ENCODE measurements at regions not wholly inside any gene's neighbourhood (a gene's known extent, or its start where the extent isn't known, plus 50 kb on each side); places are given as distances from the start of the nearest gene placed in this dataset.

GRCh38 chr4:14524276-14524675, 478.0 kb upstream of the CPEB2 start:
- no peak for DNase-seq (ENCODE audit: low read depth, low spot score)

- DNase-seq (ENCODE audit: low read depth, low spot score) = no peak
Measured at GRCh38 chr4:14528918-14529317, 473.4 kb upstream of the CPEB2 start.

GRCh38 chr4:14529653-14530052, 472.6 kb upstream of the CPEB2 start:
- DNase-seq (ENCODE audit: low read depth, low spot score) = no peak

- no peak for DNase-seq (ENCODE audit: low read depth, low spot score)
Measured at GRCh38 chr4:14532436-14532835, 469.8 kb upstream of the CPEB2 start.

- no peak for DNase-seq (ENCODE audit: low read depth, low spot score)
Measured at GRCh38 chr4:14539246-14539645, 463.0 kb upstream of the CPEB2 start.

GRCh38 chr4:14545163-14545562, 457.1 kb upstream of the CPEB2 start:
- DNase-seq (ENCODE audit: low read depth, low spot score) = no peak

GRCh38 chr4:14545807-14546206, 456.5 kb upstream of the CPEB2 start:
- DNase-seq (ENCODE audit: low read depth, low spot score) = no peak

- DNase-seq (ENCODE audit: low read depth, low spot score) = no peak
Measured at GRCh38 chr4:14552119-14552518, 450.2 kb upstream of the CPEB2 start.

GRCh38 chr4:14559646-14560045, 442.6 kb upstream of the CPEB2 start:
- DNase-seq (ENCODE audit: low read depth, low spot score) = no peak

- no peak for DNase-seq (ENCODE audit: low read depth, low spot score)
Measured at GRCh38 chr4:14560577-14560976, 441.7 kb upstream of the CPEB2 start.

- no peak for DNase-seq (ENCODE audit: low read depth, low spot score)
Measured at GRCh38 chr4:14562901-14563300, 439.4 kb upstream of the CPEB2 start.

GRCh38 chr4:14564281-14564680, 438.0 kb upstream of the CPEB2 start:
- no peak for DNase-seq (ENCODE audit: low read depth, low spot score)

GRCh38 chr4:14566518-14566917, 435.8 kb upstream of the CPEB2 start:
- no peak for DNase-seq (ENCODE audit: low read depth, low spot score)

GRCh38 chr4:14568351-14568750, 433.9 kb upstream of the CPEB2 start:
- no peak for DNase-seq (ENCODE audit: low read depth, low spot score)

GRCh38 chr4:14575289-14575688, 427.0 kb upstream of the CPEB2 start:
- no peak for DNase-seq (ENCODE audit: low read depth, low spot score)

GRCh38 chr4:14575919-14576318, 426.4 kb upstream of the CPEB2 start:
- no peak for DNase-seq (ENCODE audit: low read depth, low spot score)

GRCh38 chr4:14580061-14580460, 422.2 kb upstream of the CPEB2 start:
- no peak for DNase-seq (ENCODE audit: low read depth, low spot score)

- no peak for DNase-seq (ENCODE audit: low read depth, low spot score)
Measured at GRCh38 chr4:14581741-14582140, 420.5 kb upstream of the CPEB2 start.

- DNase-seq (ENCODE audit: low read depth, low spot score) = no peak
Measured at GRCh38 chr4:14582677-14583076, 419.6 kb upstream of the CPEB2 start.

GRCh38 chr4:14583331-14583730, 418.9 kb upstream of the CPEB2 start:
- no peak for DNase-seq (ENCODE audit: low read depth, low spot score)

GRCh38 chr4:14583752-14584151, 418.5 kb upstream of the CPEB2 start:
- no peak for DNase-seq (ENCODE audit: low read depth, low spot score)

- DNase-seq (ENCODE audit: low read depth, low spot score) = no peak
Measured at GRCh38 chr4:14592950-14593349, 409.3 kb upstream of the CPEB2 start.

- DNase-seq (ENCODE audit: low read depth, low spot score) = no peak
Measured at GRCh38 chr4:14596028-14596427, 406.3 kb upstream of the CPEB2 start.

- no peak for DNase-seq (ENCODE audit: low read depth, low spot score)
Measured at GRCh38 chr4:14596437-14596836, 405.8 kb upstream of the CPEB2 start.

- no peak for DNase-seq (ENCODE audit: low read depth, low spot score)
Measured at GRCh38 chr4:14596904-14597303, 405.4 kb upstream of the CPEB2 start.
